HG03064 (cell line): ENCODE measurements at regions not wholly inside any gene's neighbourhood (a gene's known extent, or its start where the extent isn't known, plus 50 kb on each side); places are given as distances from the start of the nearest gene placed in this dataset.

Experiments used
- ATAC-seq: cut with Tn5 transposase; IDR thresholded peaks from one replicate; pipeline ENCODE4 v1.9.1; 2021; ENCODE audit warnings: low read depth; ENCODE audit not compliant: unreplicated experiment

DNA sequence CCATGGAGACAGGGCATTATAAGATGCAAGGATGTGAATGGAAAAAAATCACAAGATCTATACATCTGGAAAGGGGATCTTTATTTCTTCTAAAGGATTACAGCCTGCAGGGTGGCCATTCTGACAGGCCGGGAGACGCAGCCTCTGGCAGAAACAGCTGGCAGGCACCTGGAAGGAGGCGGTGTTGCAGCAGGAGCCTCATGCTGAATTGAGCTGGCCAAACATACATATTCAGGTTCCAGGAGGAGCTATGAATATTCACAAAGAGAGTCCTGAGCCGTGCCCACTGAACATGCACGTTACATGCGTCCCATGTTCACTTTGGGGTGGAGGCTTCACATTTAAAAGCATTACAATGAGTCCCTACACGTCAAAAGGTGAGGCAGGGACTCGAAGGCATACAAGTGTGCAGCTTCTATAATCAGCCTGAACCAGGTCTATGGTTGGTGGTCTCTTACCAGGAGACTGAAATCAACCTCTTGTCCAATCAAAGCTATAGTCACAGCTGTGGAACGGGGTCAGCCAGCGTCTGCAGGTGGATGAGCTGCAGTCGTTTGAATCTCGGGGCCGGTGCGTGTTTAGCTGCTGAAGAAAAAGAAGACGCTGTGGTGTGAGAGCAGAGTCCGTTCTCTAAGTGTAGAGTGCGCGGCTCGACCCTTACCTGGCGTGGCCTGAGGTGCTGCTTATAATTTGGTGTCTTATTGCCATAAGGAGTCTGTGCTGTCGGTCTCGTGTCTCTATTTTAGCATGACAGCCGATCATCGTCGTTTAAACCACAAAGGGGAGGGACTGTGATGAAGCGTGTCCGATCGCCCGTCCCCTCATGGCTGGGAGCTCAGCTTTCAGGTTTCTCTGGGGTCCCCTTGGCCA is 183.0 kb downstream of the ETS2 start:
- no peak for ATAC-seq

DNA sequence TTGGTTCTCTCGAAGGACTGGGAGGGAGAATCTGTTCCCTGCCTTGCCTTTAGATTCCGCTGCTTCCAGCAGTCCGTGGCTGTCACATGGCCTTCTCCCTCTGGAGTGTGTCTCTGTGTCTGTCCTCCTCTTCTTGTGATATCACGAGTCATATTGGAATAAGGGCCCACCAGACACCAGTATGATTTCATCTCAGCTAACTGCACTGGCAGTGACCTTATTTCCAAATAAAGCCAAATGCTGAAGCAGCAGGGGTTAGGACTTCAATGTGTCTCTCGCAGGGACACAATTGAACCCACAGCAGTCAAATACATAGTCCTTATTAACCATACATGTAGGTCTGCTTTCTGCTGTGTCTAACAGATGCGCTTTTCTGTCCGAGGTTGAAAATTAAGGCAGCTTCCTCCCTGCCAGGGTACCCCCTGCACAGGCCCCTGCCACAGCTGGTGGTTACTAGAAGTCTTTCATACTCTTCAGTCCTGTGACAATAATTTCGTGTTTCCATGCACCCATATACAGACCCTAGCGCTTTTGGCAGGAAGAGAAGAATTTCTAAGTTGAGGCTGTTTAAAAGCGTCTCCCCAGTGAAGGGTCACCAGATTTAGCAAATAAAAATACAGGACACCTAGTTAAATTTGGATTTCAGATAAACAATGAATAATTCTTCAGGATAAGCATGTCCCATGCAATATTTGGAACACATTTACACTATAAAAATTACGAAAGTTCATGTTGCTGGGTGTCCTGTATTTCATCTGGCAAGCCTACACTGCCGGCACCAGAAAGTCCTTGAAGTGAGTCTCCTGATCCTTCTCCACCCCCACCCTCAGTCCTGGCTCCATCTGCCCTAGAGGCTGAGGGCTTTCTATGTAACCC is 182.1 kb downstream of the ETS2 start:
- ATAC-seq = no peak

DNA sequence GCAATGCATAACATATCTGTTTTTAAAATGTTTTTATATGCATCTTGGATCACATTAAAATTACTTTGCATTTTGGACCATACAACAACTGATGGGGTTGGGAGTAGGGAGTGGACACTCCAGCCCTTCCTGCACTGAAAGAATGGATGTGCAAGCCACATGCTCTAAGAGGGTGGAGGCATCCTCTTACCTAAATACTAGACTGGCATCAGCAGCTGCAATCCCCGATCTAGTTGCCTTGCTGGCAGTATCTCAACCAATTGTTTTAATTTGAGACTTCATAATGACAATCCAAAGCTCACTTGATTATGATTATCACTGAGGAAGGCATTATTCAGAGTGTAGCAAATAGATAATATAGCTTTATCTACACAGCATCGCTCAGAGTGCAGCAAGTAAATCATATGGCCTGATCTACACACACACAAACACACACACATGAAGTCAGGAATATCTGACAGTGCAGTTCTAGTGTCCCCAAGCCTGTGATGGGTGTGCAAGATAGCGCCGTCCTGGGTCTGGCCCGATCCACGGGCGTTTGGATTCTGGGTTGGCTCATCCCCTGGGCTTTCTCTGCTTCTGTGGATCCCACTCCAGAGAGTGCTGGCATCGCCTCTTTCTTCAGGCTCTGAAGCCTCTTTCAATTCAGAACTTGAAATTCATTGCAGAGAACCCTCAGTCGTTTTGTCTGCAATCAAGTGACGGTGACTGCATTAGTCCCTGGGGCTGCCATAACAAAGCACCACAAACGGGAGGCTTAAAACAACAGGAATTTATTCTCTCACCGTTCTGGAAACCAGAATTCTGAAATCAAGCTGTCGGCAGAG is 181.3 kb downstream of the ETS2 start:
- no peak for ATAC-seq

DNA sequence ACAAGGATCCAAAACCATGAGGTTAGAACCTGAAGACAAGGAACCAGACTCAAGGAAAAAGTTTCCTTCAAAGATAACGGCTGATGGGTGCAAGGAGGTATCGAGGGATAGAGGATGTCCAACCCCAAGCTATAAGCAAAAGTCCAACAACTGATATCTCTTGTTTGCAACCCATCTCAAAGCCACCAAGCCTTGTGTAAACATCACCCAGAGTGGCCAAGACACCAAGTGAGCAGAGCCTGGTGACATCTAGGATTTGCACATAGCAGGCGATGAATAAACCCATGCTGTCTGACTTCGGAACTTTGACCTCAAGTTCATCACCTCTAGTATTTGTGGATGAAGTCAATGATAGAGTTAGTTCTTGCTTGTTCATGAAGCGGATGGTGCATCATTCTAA is 180.7 kb downstream of the ETS2 start:
- no peak for ATAC-seq

DNA sequence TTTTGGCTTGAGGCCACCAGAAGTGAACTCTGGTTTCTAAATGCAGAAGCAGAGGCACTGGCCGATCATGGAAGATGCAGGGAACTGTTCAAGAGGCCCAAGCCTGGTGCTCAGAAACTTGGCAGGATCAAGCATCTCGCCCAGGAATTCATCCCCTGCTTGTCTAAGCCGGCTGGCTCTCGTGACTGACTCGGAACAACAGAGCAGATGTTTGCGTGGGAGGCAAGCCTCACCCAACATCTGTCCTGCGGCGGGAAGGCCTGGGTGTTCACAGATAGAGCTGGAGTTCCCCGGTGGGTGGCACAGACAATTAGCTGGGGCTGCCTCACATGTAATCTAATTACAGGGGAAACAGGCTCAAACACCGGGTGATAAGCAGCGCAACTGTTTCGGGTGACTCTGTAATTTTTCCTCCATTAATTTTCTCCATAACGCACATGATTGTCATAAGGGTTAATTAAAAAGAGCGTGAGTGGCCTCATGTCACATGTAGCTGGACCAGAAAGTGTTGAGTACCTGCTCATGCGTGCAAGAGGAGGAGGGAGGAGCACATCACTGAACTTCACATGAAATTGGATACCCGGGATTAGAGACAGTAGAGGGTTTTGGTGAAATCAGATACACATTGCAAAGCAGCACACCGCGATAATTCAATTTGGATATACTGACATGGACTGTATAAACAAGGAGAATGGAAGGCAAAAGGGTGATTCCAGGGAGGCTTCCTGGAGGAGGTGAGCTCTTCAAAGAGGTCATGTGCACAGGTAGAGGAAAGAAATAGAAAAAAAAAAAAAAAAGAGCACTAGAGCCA is 180.0 kb downstream of the ETS2 start:
- ATAC-seq = no peak

DNA sequence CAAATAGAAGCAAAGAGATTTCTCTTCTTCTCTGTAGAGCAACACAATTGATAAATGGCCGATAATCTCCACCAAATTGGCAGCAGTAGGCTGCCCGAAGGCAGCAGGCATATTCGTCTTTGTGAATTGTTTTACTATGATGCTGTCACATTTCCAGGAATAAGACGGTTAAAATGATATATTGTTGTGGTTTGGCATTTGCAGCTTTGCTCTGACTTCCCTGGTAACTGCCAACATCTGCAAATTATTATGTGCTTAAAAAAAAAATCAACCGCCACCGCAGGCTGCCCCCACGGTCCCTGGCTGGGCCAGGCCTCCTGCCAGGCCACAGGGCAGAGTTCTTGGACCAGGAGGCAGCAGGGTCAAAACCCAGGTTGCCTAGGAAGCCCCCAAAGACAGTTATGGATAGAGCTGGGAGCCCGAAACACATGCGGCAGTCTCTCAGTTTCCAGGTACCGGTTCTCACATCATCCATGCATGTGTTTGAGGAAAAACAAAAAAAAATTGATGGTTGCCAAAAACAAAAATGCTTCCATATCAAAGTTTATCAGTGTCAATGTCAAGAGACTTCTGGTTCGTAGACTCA is 179.3 kb downstream of the ETS2 start:
- ATAC-seq = no peak

DNA sequence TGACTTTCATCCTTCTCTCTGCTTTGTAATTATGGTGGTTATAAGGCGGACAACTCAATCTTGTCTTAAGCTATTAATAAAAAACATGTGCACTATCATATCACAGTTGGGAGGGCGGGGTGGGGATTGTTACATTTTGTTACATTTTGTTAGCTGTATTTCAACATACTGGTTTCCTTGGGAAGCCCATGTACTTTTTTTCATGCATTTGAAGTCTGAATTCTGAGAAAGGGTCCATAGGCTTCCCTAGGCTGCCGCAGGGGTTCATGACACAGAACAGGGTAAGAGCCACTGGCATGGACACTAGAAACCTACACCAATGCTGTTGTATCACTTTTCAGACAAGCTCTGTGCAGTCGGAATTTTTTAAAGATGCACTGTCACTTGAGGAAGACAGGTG is 178.8 kb downstream of the ETS2 start:
- no peak for ATAC-seq

DNA sequence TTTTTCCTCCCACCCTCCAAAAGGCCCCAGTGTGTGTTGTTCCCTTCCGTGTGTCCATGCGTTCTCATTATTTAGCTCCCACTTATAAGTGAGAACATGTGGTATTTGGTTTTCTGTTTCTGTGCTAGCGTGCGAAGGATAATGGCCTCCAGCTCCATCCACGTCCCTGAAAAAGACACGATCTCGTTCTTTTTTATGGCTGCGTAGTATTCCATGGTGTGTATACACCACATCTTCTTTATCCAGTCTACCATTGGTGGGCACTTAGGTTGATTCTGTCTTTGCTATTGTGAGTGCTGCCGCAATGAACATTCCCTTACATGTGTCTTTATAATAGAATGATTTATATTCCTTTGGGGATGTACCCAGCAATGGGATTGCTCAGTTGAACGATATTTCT is 177.8 kb downstream of the ETS2 start:
- no peak for ATAC-seq

DNA sequence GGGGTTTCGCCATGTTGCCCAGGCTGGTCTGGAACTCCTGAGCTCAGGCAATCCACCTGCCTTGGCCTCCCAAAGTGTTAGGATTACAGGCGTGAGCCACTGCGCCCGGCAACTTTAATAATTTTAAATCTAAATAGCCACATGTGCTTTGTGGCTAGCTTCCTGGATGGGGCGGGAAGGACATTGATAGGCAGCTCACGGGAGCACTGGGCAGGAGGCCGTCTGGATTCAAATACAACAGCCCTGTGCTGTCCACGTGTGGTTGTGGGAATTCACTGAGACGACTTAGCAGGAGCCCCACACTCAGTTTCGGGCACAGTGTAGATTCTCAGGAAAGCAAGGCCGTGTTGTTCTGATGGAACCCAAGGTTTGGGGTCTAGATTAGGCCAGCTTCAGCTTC is 177.1 kb downstream of the ETS2 start:
- ATAC-seq = no peak

DNA sequence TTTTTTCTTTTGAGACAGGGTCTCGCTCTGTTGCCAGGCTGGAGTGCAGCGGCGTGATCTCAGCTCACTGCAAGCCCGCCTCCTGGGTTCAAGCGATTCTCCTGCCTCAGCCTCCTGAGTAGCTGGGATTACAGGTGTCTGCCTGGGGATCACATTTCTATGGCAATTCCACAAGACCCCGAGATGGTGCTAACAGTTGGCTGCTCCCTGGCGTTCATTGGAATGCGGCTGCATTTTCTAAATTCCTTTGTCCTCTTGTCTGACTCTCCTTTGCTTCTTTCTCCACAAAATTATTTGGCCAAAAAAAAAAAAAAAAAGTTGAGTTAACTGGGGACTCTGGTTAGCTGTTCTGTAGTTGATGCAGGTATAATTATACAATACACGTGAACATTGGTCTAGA is 176.4 kb downstream of the ETS2 start:
- no peak for ATAC-seq

DNA sequence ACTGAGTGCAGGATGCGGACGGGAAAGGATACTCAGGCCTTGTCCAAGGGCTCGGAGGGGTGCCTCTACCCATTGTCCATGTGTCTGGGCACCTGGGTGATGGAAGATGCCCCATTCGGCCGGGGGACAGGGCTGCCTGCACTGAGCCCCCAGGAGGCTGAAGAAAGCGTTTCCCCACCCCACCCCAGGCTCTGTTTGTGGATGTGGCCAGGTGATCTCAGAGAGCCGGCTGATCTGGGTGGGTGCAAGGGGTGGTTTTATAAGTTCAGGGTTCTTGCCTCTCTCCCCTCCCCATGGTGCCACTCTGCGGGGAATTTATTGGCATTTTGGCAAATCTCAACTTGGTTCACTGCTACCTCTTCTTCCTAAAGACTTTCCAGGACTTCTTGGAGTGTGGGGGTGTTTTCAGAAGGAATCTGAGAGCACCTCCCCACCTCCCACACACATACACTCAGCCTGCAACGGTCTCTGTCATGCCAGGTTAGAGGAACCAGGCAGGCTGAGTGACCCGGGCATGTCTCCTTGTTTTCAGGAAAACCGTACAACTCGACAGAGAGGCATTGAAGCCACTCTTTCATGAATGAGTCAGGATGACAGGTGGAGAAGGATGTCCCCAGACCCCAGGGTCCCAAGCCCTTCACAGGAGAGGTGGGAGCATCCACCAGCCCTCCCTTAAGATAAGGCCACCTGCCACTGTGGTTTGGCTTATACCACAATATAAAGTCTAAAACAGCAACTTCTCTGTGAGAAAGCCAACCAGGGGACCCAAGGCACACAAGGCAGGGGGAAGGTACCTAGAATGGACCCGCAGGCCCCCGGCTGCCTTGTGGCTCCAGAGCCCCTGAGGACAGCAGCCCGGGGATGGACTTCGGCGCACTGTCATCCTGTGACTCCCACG is 174.9 kb downstream of the ETS2 start:
- no peak for ATAC-seq

DNA sequence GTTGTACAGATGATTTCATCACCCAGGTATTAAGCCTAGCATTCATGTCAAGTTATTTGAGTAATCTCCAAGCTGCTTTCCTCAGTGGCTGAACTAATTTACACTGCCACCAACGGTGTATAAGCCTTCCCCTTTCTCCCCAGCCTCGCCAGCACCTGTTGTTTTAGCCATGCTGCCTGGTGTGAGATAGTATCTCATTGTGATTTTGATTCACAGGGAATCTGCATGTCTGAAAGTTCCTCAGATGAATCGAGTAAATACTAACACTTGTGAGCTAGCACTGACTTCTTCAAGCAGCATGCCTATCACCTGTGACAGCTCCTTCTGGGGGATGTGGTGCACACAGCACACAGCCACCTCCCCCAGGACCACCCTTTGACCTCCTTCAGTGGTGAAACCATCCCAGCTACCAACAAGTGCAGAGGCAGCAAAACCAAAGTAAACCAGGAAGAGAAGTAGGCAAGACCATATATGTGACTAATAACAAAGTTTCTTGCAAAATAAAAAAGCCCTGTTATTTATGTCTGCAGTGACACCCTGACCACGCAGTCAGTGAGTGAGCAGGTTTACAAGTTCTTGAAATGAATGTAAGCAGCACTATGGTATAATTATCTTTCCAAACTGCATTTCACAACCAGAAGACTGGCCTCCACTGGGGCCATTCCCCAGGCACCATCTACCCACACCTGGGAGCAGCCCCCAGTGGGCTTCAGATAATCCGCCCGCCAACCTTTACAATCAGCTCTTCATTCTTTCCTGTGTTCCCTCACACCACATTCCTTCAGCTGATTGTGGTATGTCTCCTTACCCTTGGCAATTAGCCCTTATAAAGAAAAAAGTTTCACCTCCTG is 173.8 kb downstream of the ETS2 start:
- no peak for ATAC-seq

DNA sequence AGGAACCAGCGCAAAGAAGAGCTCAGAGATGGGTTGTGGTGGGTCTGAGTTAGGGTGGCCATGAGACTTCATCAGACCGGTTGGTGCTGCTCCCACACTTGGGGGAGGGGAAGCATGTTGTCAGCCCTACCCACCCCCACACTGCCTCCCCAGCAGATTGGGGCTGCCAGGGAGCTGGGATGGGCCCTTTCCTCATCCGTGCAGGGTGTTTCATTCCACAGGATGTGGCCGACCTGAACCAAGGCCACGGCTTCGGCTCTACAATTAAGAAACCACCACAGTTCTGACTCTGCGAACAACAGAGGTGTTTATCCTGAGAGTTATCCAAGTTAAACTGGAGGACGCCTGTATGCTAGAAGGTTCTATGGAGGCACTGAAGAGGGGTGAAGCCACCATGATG is 171.2 kb downstream of the ETS2 start:
- ATAC-seq = no peak

DNA sequence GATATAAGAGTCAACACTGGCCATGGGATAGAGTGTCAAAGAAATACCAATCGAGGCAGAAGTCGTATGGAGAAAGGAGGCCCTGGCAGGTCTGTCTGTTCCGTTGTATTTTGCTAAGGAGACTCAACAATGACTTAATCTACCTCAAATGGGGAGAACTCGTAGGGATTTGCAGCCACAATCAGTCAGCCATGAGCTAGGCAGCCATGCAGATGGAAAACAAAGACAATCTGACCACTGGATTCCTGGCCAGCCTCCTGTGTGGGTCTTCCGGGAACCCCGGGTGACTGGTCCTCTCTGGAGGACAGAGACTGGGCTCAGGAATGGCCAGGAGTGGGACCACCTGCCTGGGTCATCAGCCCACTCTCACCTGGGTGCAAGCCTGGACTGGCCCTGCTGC is 167.8 kb downstream of the ETS2 start:
- ATAC-seq = no peak

DNA sequence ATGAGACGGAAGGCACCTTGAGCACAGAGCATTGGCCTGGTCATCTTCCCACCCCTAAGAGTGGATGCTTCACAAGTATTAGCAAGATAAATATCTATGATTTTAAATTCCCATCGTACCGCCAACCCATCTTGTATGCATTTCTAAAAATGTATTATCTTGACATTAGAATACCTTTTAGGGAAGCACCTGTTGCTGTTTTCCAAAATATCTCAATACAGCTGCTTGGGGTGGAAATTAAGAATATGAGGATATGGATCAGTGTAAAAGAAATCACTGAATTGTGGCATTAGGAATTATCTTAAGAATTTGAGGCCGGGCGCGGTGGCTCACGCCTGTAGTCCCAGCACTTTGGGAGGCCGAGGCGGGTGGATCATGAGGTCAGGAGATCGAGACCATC is 166.3 kb downstream of the ETS2 start:
- ATAC-seq = no peak

DNA sequence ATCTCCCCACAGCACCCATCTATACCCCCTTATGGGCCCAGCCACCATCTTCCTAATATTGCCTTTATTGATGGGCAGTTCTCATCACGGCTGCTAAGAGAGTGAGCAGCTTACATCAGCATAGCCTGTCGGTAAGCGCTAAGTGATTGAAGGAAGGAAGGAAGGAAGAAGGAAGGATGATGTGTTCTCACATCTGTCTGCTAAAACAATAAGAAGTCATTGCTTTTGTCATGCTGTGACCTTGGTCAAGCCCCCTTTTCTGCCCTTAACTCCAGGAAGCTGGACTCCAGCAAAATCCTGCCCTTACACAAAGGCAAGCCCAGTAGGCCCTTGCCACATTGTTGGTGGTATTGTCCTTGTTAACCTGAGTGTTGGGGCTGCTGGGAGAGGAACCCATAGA is 165.0 kb downstream of the ETS2 start:
- no peak for ATAC-seq

DNA sequence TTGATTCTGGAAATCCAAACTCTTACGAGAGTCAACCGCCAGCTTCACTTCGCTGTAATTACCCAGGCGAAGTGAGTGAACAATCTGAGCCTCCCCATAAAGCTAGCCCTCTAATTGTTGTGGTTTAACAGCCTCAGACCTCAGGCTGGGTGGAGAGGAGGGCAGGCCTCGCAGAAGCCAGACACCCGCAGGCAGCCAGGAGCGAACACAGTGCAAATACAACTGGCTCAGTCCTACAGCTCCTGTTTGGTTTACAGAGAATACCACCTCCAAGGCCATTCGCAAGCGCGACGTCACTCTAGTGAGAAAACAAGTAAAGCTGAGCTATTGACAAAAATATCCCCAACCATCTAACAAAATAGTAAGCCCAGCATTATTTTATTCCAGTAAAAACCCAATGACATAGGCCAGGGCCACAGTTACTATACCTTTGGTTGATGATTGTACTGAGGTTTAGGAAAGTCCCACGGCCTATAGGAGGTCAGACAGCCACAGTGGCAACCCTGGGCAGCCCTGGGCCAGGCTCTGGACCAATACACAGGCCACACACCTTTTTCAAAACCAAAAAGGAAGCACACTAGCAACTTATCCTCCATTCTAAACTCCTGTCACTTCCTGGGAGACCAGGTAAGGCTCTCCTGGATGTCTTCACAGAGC is 163.3 kb downstream of the ETS2 start:
- ATAC-seq = no peak
